GM21528 (cell line): ENCODE measurements at regions not wholly inside any gene's neighbourhood (a gene's known extent, or its start where the extent isn't known, plus 50 kb on each side); places are given as distances from the start of the nearest gene placed in this dataset.
"Not testable (repeated sequence)": the region's sequence is repeated elsewhere in the genome, so short reads cannot be mapped to it uniquely, and the experiment has no call there.

Experiments used
- ATAC-seq: cut with Tn5 transposase; IDR thresholded peaks from one replicate; pipeline ENCODE4 v1.9.1; 2021; ENCODE audit warnings: mild to moderate bottlenecking, moderate library complexity; ENCODE audit not compliant: unreplicated experiment, low FRiP score

- ATAC-seq = no peak
Measured at GRCh38 chr18:25516747-25517498, 165.0 kb upstream of the ZNF521 start.

GRCh38 chr18:25516121-25516520 is 164.2 kb upstream of the ZNF521 start:
- ATAC-seq = no peak

DNA sequence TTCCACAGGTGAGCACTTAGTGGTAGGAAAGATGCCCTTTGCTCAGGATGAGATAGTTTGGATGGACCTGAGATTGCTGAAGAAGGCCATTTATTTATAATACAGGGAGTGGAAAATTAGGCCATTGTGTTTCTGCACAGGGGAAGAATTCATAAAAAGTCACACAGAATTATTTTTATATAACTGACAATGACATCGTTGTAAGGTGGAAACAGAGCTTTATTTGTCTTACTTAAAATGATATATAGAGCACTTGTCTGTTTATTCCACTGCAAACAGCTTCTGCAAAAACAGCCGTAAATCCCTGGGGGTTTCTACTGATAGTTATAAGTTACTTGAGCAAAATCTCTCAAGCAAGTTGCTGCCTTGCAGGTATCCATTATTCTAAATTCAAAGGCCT is 158.1 kb upstream of the ZNF521 start:
- no peak for ATAC-seq

GRCh38 chr18:25503567-25504081 is 151.7 kb upstream of the ZNF521 start:
- ATAC-seq = no peak

- ATAC-seq = no peak
Measured at GRCh38 chr18:25497151-25497794, 145.3 kb upstream of the ZNF521 start.

DNA sequence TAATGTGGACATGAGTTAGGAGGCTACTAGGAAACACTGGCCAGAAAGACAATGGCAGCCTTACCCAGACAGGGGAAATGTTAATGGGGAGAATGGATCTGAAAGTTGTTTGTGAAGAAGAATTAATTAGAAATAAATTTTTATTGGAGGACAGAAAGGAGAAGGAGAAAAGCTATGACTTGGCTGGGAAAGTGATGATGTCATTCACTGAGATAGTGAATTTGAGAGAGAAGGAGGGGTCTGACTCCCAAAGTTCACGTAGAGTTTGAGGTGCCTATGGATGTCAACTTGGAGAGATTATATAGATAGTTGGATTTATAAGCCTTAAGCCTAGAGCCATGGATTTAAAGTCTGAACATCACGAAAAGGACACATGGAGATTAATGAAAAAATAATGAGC is 144.6 kb upstream of the ZNF521 start:
- ATAC-seq = no peak

GRCh38 chr18:25495606-25496005 is 143.6 kb upstream of the ZNF521 start:
- ATAC-seq = no peak

DNA sequence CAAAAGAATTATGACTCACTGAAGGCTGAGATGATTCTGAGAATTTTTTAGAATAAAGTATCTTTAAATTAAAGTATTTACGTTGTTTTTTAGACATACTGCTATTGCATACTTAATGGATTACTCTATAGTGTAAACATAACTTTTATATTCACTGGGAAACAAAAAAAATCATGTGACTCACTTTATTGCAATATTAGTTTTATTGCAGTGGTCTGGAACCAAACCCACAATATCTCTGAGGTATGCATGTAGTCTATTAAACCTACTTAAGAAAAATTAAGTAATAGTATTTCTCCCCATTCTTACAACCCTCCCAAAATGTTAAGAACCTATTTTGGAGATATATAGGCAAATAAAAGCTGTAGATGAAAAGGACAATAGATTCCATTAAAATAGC is 142.9 kb upstream of the ZNF521 start:
- ATAC-seq = no peak

- no peak for ATAC-seq
Measured at GRCh38 chr18:25493401-25493800, 141.4 kb upstream of the ZNF521 start.

DNA sequence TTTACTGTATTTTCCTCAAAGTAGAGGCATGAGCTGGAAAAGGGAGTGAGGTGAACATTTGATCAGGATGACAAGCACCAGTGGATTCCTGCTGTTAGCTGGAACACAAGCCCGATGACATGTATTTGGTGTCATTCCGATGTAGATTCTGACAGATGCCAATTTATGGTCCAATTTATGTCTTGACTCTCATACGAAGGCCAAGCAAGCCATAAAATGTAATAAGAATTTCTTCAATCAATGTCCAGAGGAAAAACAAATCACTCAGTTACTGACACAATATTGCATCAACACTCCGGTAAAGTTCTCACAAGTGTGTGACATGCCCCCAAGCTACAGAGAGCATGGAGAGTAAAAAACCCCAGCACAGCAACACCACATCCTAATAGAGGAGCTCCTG is 138.3 kb upstream of the ZNF521 start:
- no peak for ATAC-seq

DNA sequence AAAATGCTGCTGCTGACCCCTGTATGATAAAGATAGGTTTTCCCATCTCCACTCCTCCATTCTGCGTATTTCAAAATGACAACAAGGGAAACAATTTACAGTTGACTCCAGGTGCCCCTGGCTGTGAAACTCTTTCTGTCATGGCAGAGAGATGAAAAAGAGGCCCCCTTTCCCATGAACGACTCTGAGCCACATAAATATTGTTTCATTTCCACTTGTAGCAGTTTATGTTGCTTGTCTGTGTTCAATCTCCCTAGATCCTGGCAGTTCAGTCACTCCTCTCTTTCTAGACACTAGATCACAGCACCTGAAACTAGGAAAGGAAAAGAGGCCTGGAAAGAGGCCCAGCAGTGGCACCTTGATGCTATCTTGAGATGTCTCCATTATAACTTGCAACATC is 121.0 kb upstream of the ZNF521 start:
- no peak for ATAC-seq

- ATAC-seq = not testable (repeated sequence)
Measured at GRCh38 chr18:25470756-25471524, 119.0 kb upstream of the ZNF521 start.

- ATAC-seq = no peak
Measured at GRCh38 chr18:25470062-25470461, 118.1 kb upstream of the ZNF521 start.

- no peak for ATAC-seq
Measured at GRCh38 chr18:25469489-25469888, 117.5 kb upstream of the ZNF521 start.

DNA sequence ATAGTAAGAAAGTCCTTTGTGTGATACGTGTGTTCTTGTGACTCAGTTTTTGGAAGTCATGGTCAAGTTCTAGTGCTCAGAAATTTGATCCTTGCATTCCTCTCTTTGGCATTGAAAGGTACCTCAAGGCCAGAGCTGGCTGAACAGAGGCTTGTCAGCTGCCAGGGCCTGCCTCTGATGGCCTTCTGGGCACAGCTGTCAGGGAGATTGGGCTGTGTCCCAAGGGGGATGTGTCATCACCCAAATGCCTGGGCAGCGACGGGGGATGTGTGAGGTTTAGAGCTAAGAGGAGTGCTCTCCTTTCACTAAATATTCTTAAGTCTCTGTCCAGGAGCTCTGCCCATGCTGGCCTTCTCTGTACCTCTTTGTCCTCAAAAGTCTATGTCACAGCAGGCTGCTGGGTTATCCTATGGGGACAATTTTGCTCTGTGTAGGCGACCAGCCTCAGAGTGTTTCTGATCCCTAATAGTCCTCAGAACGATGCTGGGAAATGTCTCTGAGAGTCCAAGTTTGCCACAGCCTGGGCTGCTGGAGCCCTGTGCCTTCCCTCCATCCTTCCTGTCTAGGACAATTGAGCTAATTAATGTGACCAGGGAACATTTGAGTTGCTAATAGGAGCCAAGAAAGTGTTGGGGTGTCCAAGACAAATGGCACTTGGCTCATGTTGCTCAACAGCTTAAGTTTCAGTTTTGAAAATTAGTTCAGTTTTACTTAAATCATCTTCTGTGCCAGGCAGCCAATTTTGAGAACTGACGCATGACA is 115.4 kb upstream of the ZNF521 start:
- no peak for ATAC-seq

GRCh38 chr18:25465152-25465732 is 113.3 kb upstream of the ZNF521 start:
- ATAC-seq = no peak

- no peak for ATAC-seq
Measured at GRCh38 chr18:25464227-25464626, 112.3 kb upstream of the ZNF521 start.

- ATAC-seq = no peak
Measured at GRCh38 chr18:25463726-25464125, 111.8 kb upstream of the ZNF521 start.

- no peak for ATAC-seq
Measured at GRCh38 chr18:25459814-25460213, 107.8 kb upstream of the ZNF521 start.

DNA sequence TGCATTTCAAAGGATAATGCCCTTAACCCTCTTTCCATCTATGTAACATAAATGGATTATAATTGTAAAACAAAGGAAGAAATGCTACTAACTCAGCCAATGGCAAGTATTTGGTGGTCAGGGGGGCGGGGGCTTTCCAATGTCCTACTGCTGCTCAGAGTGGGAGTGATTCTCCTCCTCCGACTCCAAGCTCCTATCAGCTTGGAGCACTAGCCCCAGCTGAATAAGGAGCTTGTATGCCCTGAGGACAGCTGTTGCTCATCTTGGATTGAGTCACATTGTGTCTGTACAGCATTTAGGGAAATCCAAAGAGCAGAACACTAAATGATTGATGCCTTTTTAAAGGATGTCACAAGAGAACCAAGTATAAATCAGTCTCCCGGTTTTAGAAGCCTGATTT is 105.6 kb upstream of the ZNF521 start:
- no peak for ATAC-seq
